IPS DF 4.7 (cell line): ENCODE measurements at regions not wholly inside any gene's neighbourhood (a gene's known extent, or its start where the extent isn't known, plus 50 kb on each side); places are given as distances from the start of the nearest gene placed in this dataset.
"Not testable (repeated sequence)": the region's sequence is repeated elsewhere in the genome, so short reads cannot be mapped to it uniquely, and the experiment has no call there.

Experiments used
- DNase-seq: peaks from one replicate; pipeline ENCODE4 v3.0.0-alpha.2; 2013; ENCODE audit warnings: low spot score; ENCODE audit errors: extremely low read depth

- DNase-seq, result no peak
Observed at GRCh38 chr11:35046681-35047080, 92.3 kb upstream of the CD44 start.

DNA sequence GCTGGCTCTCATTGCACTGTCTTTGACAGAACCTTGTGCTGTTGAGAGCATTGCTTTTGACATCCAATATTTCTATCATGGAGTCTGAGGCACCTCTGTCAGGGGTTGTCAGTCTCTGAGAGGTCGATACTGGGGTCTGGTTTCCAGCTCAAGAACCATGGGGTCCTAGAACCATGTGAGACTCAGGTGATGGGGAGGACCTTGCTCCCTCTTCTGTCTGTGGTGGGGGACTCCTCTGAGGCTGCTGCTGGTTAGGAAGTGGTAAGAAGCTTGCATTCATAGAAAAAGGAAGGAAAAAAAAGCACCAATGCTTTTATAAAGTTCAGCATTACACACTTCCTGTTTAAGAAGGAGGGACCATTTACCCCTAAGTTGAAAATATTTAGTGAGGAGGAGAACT is 91.8 kb upstream of the CD44 start:
- no peak for DNase-seq

DNA sequence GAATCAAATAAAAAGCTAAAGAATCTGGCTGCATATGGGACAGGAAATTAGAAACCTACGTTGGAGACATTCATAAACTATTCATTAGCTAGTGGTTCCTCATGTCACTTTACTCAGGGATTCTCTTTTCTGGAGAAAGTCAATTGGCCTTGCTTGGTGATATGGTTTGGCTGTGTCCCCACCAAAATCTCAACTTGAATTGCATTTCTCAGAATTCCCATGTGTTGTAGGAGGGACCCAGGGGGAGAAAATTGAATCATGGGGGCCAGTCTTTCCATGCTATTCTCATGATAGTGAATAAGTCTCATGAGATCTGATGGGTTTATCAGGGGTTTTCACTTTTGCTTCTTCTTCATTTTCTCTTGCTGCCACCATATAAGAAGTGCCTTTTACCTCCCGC is 91.2 kb upstream of the CD44 start:
- DNase-seq, result no peak

- DNase-seq, result not testable (repeated sequence)
Observed at GRCh38 chr11:35048346-35048745, 90.6 kb upstream of the CD44 start.

GRCh38 chr11:35049859-35050531 is 89.0 kb upstream of the CD44 start:
- DNase-seq, result no peak

GRCh38 chr11:35050541-35050995 is 88.4 kb upstream of the CD44 start:
- no peak for DNase-seq

DNA sequence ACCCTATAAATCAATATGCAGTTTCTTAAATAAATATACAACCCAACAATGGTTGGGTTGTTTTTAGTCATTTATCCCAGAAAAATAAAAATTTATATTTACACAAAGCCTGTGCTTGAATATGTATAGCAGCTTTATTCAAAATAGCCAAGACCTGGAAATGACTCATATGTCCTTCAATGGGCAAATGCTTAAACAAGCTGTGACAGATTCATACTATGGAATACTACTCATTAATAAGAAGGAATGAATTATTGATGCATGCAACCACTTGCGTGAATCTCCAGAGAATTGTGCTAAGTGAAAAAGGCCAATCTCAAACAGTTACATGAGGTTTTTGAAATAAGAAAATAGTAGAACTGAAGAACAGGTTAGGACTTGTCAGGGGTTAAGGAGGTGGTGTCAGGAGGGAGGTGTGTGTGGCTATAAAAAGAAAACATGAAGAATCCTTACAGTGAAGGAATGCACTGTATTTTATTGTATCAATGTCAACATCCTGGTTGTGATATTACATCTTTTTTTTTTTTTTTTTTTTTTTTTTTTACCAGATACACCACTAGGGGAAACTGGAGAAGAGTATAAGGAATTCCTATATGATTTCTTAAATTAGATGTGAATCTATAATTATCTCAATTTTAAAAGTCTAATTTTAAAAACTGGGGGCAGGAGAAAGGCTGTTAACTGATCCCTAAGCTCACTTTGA is 82.4 kb upstream of the CD44 start:
- DNase-seq, result no peak

DNA sequence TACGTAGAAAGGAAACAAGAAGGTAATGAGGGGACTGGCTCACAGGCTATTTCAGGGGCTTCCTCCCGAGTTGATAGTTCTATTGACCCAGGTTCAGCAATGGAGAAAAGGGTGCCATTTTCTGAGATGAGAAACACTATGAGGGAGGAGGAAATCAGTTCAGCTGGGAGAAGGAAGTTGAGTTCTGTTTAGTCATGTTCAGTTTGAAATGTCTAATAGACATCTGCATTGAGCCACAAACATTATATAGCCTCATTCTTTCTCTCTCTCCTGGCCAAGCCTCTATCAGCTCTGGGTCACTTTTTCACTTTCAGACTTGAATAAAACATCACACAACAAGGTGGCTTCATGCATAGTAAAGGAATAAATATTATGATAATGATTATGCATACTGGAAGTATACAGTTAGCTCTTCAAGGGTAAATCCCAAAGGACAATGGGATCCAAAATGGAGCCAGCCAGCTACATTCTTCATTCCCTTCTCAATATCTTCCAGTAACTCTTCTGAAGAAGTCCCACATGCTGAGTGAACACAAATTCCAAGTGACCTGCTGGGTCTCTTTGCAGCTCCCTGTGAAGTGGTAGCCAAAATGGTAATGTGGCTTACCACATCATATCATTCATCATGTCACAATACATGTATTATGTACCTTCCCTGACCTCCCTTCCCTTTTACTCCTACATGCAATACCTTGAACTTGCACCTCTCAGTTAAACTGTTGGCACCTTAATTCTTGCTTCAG is 80.9 kb upstream of the CD44 start:
- DNase-seq, result no peak

- no peak for DNase-seq
Observed at GRCh38 chr11:35058669-35059434, 80.1 kb upstream of the CD44 start.

- DNase-seq, result no peak
Observed at GRCh38 chr11:35061516-35062440, 77.2 kb upstream of the CD44 start.

DNA sequence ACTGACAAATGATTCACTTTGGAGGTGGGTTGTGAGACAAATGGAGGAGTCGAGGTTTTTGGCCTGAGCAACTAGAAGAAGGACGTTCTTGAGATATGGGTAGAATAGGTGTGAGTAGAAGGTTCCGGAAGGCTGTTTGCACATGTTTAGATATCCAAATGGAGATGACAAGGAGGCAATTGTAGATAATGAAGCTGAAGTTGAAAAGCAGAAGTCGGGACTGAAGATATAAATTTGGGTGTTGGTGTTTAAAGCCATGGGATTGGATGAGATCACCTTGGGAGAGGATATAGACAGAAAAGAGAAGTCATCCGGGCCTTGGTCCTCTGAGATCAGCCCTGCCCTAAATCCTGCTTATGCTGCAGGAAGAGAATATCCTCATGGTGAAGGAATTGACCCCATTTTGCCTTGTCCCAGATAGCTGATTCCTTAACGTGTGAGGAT is 75.5 kb upstream of the CD44 start:
- no peak for DNase-seq

- DNase-seq, result no peak
Observed at GRCh38 chr11:35064114-35064800, 74.7 kb upstream of the CD44 start.

DNA sequence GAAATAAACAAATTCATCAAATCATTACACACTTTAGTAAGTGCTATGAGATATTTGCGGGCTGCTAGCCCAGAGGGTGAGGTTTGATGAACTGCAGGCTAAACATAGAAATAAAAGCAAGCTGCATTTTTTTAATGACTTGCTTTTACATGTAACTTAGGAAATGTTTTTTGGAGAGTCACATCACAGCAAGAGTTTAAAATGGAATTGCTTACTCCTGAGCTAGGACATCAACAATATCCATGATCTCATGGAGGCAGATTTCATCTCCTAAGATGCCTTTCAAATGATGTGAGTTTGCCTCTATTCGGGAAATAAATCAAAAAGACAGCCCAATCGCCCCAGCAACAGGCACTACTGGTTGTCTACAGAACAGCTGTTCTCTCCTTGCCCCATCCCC is 73.4 kb upstream of the CD44 start:
- no peak for DNase-seq

DNA sequence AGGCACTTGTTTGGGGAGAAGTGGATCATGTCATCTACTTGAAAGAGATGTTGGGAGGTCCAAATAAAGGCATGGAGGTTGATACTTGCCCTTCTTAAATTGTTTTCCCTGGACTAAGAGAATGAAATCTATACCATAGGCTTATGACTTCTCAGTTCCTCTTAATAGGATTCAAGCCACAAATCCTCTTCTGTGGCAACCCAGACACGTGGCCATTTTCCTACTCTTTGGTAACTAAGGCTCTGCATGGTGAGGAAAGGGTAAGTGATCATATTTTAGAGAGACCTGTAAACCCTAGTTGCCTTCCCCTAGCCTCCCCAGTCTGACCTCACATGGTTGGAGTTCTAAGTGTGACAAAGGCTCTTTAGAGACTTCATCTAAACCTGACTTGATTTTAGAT is 72.9 kb upstream of the CD44 start:
- DNase-seq, result no peak

GRCh38 chr11:35066783-35067423 is 72.1 kb upstream of the CD44 start:
- no peak for DNase-seq

DNA sequence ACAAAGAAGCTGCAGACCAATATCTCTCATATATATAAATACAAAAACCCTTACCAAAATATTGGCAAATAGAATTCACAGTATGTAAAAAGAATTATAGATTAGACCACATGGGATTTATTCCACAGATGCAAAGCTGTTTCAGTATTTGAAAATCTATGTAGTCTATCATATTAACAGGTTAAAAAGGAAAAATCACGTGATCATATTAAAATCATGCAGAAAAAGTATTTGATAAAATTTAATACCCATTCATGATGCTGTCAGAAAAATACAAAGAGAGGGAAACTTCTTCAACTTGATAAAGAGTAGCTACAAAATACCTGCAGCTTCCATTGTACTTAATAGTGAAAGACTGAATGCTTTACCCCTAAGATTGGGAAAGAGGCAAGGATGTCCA is 67.2 kb upstream of the CD44 start:
- no peak for DNase-seq

DNA sequence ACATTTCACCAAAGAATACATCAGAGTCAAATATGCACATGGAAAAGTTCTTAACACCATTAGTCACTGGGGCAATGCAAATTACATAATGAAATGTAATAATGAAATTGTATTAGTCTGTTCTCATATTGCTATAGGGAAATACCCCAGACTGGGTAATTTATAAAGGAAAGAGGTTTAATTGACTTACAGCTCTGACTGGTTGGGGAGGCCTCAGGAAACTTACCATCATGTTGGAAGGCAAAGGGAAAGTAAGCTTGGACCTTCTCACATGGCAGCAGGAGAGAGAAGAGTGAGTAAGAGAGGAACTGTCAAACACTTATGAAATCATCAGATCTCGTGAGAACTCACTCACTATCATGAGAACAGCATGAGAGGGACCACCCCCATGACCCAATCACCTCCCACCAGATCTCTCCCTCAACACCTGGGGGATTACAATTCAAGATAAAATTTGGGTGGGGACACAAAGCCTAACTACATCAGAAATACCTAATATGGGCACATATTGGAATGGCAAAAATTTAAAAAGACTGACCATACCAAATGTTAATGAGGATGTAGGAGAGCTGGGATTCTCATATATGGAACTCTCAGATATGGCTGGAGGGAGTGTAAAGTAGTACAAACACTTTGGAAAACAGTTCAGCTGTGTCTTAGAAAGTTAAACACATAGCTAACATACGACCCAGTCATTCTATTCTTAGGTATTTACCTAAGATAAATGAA is 65.1 kb upstream of the CD44 start:
- no peak for DNase-seq

DNA sequence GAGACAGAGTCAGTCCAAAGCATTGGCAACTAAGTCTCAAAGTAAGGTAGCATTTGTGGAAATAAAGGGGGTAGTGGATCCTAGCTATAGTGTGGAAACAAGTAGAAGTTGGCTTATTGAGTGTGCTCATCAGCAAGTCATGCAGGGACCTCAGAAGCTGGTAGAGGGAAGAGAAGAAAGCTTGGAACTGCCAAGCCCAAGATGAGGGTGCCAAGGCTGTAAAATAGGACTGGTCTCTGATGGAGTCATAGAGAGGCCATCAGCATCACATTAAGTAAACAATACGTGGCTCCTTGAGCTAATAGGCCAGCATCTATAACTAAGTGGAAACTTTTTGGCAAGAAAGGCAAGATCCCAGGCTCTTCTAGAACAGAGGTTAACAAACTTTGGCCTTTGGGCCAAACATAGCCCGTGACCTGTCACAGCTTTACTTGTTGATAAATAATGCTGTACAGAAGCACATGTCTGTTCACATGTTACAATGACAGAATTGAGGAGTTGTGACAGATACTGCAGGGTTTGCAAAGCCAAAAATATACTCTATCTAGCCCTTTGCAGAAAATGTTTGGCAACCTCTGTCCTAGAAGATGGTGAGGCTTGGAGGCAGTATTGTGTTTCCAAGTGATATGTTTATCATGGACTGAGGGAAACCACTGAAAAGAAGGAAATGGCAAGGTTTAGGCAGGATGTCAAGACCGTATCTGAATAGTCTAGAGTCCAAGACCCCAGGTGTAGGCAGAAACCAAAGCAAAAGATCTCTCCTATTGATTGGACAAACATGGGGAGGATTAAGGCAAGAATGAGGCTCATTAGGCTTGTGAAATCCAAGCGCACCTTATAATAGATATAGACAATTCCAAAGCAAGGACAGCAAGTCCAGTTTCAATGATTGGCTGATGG is 62.5 kb upstream of the CD44 start:
- DNase-seq, result no peak
